Uterus (tissue), 2 donors: ENCODE measurements at regions not wholly inside any gene's neighbourhood (a gene's known extent, or its start where the extent isn't known, plus 50 kb on each side); places are given as distances from the start of the nearest gene placed in this dataset.

Source experiments
- CTCF ChIP-seq, 4 experiments: fragments of 200-600 bp in 2 of 4; fragments of 450-650 bp in 2 of 4; sonication (generic) in 2 of 4; IDR thresholded peaks; one replicate each; pipeline ENCODE4 v1.5.1; 2016 to 2019; ENCODE audit warnings: antibody characterized with exemption in 4 of 4, mild to moderate bottlenecking in 2 of 4, moderate library complexity in 1 of 4
- POLR2A ChIP-seq, 2 donors: fragments of 450-650 bp; IDR thresholded peaks; one replicate each; pipeline ENCODE4 v1.6.1; 2016; ENCODE audit warnings: antibody characterized with exemption in 2 of 2, mild to moderate bottlenecking in 1 of 2, moderate library complexity in 1 of 2

- TF ChIP-seq POLR2A (IDR thresholded peaks at IDR 0.05) (no peak), CTCF (IDR thresholded peaks at IDR 0.05) (no peak)
These were observed 142.6 kb upstream of the PPARGC1A start for GRCh38 chr4:24032371-24032989.
